WTC11 (cell line): ENCODE measurements at regions not wholly inside any gene's neighbourhood (a gene's known extent, or its start where the extent isn't known, plus 50 kb on each side); places are given as distances from the start of the nearest gene placed in this dataset.

Experiments
- ATAC-seq: fragments of 200-7000 bp; cut with Tn5 transposase; 2 replicates; pipeline ENCODE4 v1.10.0; 2021; ENCODE audit warnings: mild to moderate bottlenecking, moderate library complexity
- CTCF ChIA-PET: fragments of 300-600 bp; sonication (Branson Sonifier 250); formaldehyde crosslinking; loops from one replicate; lab custom pipeline; 2021; ENCODE audit warnings: antibody characterized with exemption; lab: Charles Lee
- POLR2A ChIA-PET: fragments of 350-600 bp; sonication (Branson Sonifier 250); formaldehyde crosslinking; loops from one replicate; lab custom pipeline; 2021; ENCODE audit warnings: antibody characterized with exemption; lab: Charles Lee
- DNase-seq: peaks from one replicate; pipeline ENCODE4 v3.0.0; 2021; ENCODE audit warnings: low spot score
- H3K27ac Mint-ChIP-seq: 2 replicates; pipeline ENCODE4 v1.8.0; 2021; ENCODE audit warnings: mixed read lengths
- H3K27me3 Mint-ChIP-seq: 2 replicates; pipeline ENCODE4 v1.8.0; 2021; ENCODE audit warnings: low read depth, mild to moderate bottlenecking, moderate library complexity, mixed read lengths
- H3K36me3 Mint-ChIP-seq: 2 replicates; pipeline ENCODE4 v1.8.0; 2021; ENCODE audit warnings: mixed read lengths
- H3K4me1 Mint-ChIP-seq: 2 replicates; pipeline ENCODE4 v1.8.0; 2022; ENCODE audit warnings: mixed read lengths
- H3K4me3 Mint-ChIP-seq: 2 replicates; pipeline ENCODE4 v1.8.0; 2021; ENCODE audit warnings: mild to moderate bottlenecking, moderate library complexity, mixed read lengths
- H3K9me3 Mint-ChIP-seq: 2 replicates; pipeline ENCODE4 v1.8.0; 2021; ENCODE audit warnings: mixed read lengths
- EMX1 ChIP-seq: fragments of 250-450 bp; sonication (Bioruptor Pico); IDR thresholded peaks from 2 replicates; pipeline ENCODE4 v1.8.0; 2021; ENCODE audit warnings: mild to moderate bottlenecking
- GRHL2 ChIP-seq: fragments of 250-450 bp; sonication (Bioruptor Pico); IDR thresholded peaks from 2 replicates; pipeline ENCODE4 v1.8.0; 2022; ENCODE audit warnings: mild to moderate bottlenecking, moderate library complexity; ENCODE audit not compliant: insufficient replicate concordance, severe bottlenecking
- HMGA2 ChIP-seq: fragments of 250-450 bp; sonication (Bioruptor Pico); IDR thresholded peaks from 2 replicates; pipeline ENCODE4 v1.4.0; 2021; ENCODE audit warnings: mild to moderate bottlenecking, moderate library complexity
- JAZF1 ChIP-seq: fragments of 250-450 bp; sonication (Bioruptor Pico); IDR thresholded peaks from 2 replicates; pipeline ENCODE4 v1.9.0; 2021; ENCODE audit warnings: moderate library complexity, mild to moderate bottlenecking, inconsistent platforms
- NFATC4 ChIP-seq: fragments of 250-450 bp; sonication (Bioruptor Pico); IDR thresholded peaks from 2 replicates; pipeline ENCODE4 v1.9.0; 2021; ENCODE audit warnings: mild to moderate bottlenecking
- PRRX2 ChIP-seq: fragments of 250-450 bp; sonication (Bioruptor Pico); IDR thresholded peaks from 2 replicates; pipeline ENCODE4 v1.8.0; 2021; ENCODE audit warnings: mild to moderate bottlenecking
- ZNF263 ChIP-seq: sonication (generic); formaldehyde crosslinking; IDR thresholded peaks from 2 replicates; pipeline ENCODE4 v1.8.1; 2022; ENCODE audit warnings: low read depth, mild to moderate bottlenecking, moderate library complexity, missing genetic modification reagents
- TF ChIP-seq, protein P1 (sequence below): fragments of 250-450 bp; sonication (Bioruptor Pico); IDR thresholded peaks from 2 replicates; pipeline ENCODE4 v1.9.0; 2021; ENCODE audit warnings: mild to moderate bottlenecking
- TF ChIP-seq, protein P2 (sequence below): sonication (generic); formaldehyde crosslinking; IDR thresholded peaks from 2 replicates; pipeline ENCODE4 v1.8.0; 2022; ENCODE audit warnings: missing genetic modification reagents
- TF ChIP-seq, protein P3 (sequence below): sonication (generic); formaldehyde crosslinking; IDR thresholded peaks from 2 replicates; pipeline ENCODE4 v1.8.0; 2022; ENCODE audit warnings: mild to moderate bottlenecking, missing genetic modification reagents
- TF ChIP-seq, protein P4 (sequence below): sonication (generic); formaldehyde crosslinking; IDR thresholded peaks from 2 replicates; pipeline ENCODE4 v1.8.0; 2023; ENCODE audit warnings: mild to moderate bottlenecking, missing genetic modification reagents
- TF ChIP-seq, protein P5 (sequence below): fragments of 250-450 bp; sonication (Bioruptor Pico); IDR thresholded peaks from 2 replicates; pipeline ENCODE4 v1.9.0; 2021; ENCODE audit warnings: moderate library complexity, mild to moderate bottlenecking, inconsistent platforms, borderline replicate concordance
- TF ChIP-seq, protein P6 (sequence below): sonication (generic); formaldehyde crosslinking; IDR thresholded peaks from 2 replicates; pipeline ENCODE4 v1.8.1; 2023; ENCODE audit warnings: mild to moderate bottlenecking, missing genetic modification reagents, borderline replicate concordance
- TF ChIP-seq, protein P7 (sequence below): sonication (generic); formaldehyde crosslinking; conservative IDR thresholded peaks from 2 replicates; pipeline ENCODE4 v1.8.1; 2022; ENCODE audit warnings: mild to moderate bottlenecking, missing genetic modification reagents
- TF ChIP-seq, protein P8 (sequence below): fragments of 200-600 bp; IDR thresholded peaks from 2 replicates; pipeline ENCODE4 v1.8.0; 2022; ENCODE audit warnings: antibody characterized with exemption

DNA sequence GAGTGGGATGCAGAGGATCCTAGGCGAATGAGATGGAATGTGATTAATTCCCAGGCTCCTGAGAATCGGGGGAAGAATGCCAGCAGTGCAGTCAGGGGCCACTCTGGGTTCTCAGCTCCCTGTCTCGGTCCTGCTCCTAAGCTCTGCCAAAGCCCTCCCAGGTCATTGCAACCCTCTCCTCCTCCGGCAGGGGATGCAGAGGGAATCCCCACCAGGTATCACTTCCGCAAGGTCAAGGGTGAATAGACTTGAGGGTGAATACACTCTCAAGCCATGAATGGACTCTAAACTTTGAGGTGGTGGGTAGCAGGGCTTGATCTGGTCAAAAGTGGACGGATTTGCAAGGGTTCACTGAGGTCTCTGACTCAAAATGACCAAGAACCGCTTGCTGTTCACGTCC, 139.3 kb upstream of the MXRA5 start (continued):
- TF ChIP-seq JAZF1, result no peak
- TF ChIP-seq HMGA2 (CRISPR knock-in tag), result no peak
- no peak for TF ChIP-seq PRRX2 (CRISPR knock-in tag)
- TF ChIP-seq, protein P1, sequence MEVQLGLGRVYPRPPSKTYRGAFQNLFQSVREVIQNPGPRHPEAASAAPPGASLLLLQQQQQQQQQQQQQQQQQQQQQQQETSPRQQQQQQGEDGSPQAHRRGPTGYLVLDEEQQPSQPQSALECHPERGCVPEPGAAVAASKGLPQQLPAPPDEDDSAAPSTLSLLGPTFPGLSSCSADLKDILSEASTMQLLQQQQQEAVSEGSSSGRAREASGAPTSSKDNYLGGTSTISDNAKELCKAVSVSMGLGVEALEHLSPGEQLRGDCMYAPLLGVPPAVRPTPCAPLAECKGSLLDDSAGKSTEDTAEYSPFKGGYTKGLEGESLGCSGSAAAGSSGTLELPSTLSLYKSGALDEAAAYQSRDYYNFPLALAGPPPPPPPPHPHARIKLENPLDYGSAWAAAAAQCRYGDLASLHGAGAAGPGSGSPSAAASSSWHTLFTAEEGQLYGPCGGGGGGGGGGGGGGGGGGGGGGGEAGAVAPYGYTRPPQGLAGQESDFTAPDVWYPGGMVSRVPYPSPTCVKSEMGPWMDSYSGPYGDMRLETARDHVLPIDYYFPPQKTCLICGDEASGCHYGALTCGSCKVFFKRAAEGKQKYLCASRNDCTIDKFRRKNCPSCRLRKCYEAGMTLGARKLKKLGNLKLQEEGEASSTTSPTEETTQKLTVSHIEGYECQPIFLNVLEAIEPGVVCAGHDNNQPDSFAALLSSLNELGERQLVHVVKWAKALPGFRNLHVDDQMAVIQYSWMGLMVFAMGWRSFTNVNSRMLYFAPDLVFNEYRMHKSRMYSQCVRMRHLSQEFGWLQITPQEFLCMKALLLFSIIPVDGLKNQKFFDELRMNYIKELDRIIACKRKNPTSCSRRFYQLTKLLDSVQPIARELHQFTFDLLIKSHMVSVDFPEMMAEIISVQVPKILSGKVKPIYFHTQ, result no peak
- TF ChIP-seq NFATC4 (CRISPR knock-in tag), result no peak
- TF ChIP-seq, protein P2, sequence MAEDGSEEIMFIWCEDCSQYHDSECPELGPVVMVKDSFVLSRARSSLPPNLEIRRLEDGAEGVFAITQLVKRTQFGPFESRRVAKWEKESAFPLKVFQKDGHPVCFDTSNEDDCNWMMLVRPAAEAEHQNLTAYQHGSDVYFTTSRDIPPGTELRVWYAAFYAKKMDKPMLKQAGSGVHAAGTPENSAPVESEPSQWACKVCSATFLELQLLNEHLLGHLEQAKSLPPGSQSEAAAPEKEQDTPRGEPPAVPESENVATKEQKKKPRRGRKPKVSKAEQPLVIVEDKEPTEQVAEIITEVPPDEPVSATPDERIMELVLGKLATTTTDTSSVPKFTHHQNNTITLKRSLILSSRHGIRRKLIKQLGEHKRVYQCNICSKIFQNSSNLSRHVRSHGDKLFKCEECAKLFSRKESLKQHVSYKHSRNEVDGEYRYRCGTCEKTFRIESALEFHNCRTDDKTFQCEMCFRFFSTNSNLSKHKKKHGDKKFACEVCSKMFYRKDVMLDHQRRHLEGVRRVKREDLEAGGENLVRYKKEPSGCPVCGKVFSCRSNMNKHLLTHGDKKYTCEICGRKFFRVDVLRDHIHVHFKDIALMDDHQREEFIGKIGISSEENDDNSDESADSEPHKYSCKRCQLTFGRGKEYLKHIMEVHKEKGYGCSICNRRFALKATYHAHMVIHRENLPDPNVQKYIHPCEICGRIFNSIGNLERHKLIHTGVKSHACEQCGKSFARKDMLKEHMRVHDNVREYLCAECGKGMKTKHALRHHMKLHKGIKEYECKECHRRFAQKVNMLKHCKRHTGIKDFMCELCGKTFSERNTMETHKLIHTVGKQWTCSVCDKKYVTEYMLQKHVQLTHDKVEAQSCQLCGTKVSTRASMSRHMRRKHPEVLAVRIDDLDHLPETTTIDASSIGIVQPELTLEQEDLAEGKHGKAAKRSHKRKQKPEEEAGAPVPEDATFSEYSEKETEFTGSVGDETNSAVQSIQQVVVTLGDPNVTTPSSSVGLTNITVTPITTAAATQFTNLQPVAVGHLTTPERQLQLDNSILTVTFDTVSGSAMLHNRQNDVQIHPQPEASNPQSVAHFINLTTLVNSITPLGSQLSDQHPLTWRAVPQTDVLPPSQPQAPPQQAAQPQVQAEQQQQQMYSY (CRISPR knock-in tag), result no peak
- TF ChIP-seq, protein P3, sequence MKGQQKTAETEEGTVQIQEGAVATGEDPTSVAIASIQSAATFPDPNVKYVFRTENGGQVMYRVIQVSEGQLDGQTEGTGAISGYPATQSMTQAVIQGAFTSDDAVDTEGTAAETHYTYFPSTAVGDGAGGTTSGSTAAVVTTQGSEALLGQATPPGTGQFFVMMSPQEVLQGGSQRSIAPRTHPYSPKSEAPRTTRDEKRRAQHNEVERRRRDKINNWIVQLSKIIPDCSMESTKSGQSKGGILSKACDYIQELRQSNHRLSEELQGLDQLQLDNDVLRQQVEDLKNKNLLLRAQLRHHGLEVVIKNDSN, result no peak
- TF ChIP-seq, protein P4, sequence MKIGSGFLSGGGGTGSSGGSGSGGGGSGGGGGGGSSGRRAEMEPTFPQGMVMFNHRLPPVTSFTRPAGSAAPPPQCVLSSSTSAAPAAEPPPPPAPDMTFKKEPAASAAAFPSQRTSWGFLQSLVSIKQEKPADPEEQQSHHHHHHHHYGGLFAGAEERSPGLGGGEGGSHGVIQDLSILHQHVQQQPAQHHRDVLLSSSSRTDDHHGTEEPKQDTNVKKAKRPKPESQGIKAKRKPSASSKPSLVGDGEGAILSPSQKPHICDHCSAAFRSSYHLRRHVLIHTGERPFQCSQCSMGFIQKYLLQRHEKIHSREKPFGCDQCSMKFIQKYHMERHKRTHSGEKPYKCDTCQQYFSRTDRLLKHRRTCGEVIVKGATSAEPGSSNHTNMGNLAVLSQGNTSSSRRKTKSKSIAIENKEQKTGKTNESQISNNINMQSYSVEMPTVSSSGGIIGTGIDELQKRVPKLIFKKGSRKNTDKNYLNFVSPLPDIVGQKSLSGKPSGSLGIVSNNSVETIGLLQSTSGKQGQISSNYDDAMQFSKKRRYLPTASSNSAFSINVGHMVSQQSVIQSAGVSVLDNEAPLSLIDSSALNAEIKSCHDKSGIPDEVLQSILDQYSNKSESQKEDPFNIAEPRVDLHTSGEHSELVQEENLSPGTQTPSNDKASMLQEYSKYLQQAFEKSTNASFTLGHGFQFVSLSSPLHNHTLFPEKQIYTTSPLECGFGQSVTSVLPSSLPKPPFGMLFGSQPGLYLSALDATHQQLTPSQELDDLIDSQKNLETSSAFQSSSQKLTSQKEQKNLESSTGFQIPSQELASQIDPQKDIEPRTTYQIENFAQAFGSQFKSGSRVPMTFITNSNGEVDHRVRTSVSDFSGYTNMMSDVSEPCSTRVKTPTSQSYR (CRISPR knock-in tag), result no peak
- TF ChIP-seq ZNF263 (CRISPR knock-in tag), result no peak
- TF ChIP-seq, protein P5, sequence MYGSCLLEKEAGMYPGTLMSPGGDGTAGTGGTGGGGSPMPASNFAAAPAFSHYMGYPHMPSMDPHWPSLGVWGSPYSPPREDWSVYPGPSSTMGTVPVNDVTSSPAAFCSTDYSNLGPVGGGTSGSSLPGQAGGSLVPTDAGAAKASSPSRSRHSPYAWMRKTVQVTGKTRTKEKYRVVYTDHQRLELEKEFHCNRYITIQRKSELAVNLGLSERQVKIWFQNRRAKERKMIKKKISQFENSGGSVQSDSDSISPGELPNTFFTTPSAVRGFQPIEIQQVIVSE (CRISPR knock-in tag), result no peak
- TF ChIP-seq GRHL2 (CRISPR knock-in tag), result no peak

DNA sequence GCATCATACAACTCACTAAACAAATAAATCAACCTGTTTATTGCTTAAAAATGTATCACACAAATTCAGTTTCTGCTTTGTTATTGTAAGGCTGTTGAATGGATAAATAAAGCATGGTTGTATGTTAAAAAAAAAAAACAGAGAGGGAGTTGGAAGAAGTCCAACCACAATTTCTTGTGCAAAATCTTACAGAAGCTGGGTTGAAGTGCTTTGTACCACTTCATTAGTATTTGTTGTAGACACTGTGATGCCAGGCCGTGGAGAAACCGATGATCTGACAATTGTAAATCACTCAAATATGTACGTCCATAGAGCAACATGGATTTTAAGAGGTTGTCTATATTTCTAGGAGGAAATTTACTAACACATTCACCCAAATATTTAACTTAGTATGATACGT, 132.6 kb upstream of the MXRA5 start:
- Mint-ChIP-seq H3K36me3 (no peaks in the 10 kb centered on the region), H3K4me3 (no peak overlapping the region), H3K27ac (no peak overlapping the region), H3K4me1 (no peaks in the 10 kb centered on the region), H3K27me3 (no peaks in the 10 kb centered on the region; the same call in 1 of the 2 replicates), H3K9me3 (peaks cover 10% of the 10 kb centered on the region)
- CTCF ChIA-PET, result no interaction called here
- no peak for ATAC-seq
- no peak for DNase-seq
- POLR2A ChIA-PET, result no interaction called here
- TF ChIP-seq, protein P6, sequence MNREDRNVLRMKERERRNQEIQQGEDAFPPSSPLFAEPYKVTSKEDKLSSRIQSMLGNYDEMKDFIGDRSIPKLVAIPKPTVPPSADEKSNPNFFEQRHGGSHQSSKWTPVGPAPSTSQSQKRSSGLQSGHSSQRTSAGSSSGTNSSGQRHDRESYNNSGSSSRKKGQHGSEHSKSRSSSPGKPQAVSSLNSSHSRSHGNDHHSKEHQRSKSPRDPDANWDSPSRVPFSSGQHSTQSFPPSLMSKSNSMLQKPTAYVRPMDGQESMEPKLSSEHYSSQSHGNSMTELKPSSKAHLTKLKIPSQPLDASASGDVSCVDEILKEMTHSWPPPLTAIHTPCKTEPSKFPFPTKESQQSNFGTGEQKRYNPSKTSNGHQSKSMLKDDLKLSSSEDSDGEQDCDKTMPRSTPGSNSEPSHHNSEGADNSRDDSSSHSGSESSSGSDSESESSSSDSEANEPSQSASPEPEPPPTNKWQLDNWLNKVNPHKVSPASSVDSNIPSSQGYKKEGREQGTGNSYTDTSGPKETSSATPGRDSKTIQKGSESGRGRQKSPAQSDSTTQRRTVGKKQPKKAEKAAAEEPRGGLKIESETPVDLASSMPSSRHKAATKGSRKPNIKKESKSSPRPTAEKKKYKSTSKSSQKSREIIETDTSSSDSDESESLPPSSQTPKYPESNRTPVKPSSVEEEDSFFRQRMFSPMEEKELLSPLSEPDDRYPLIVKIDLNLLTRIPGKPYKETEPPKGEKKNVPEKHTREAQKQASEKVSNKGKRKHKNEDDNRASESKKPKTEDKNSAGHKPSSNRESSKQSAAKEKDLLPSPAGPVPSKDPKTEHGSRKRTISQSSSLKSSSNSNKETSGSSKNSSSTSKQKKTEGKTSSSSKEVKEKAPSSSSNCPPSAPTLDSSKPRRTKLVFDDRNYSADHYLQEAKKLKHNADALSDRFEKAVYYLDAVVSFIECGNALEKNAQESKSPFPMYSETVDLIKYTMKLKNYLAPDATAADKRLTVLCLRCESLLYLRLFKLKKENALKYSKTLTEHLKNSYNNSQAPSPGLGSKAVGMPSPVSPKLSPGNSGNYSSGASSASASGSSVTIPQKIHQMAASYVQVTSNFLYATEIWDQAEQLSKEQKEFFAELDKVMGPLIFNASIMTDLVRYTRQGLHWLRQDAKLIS (CRISPR knock-in tag), result no peak
- TF ChIP-seq PRRX2 (CRISPR knock-in tag) (no peak), EMX1 (CRISPR knock-in tag) (no peak)
- TF ChIP-seq, protein P7, sequence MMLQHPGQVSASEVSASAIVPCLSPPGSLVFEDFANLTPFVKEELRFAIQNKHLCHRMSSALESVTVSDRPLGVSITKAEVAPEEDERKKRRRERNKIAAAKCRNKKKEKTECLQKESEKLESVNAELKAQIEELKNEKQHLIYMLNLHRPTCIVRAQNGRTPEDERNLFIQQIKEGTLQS, result no peak
- TF ChIP-seq, protein P8, sequence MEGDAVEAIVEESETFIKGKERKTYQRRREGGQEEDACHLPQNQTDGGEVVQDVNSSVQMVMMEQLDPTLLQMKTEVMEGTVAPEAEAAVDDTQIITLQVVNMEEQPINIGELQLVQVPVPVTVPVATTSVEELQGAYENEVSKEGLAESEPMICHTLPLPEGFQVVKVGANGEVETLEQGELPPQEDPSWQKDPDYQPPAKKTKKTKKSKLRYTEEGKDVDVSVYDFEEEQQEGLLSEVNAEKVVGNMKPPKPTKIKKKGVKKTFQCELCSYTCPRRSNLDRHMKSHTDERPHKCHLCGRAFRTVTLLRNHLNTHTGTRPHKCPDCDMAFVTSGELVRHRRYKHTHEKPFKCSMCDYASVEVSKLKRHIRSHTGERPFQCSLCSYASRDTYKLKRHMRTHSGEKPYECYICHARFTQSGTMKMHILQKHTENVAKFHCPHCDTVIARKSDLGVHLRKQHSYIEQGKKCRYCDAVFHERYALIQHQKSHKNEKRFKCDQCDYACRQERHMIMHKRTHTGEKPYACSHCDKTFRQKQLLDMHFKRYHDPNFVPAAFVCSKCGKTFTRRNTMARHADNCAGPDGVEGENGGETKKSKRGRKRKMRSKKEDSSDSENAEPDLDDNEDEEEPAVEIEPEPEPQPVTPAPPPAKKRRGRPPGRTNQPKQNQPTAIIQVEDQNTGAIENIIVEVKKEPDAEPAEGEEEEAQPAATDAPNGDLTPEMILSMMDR, result no peak
- TF ChIP-seq, protein P2 (CRISPR knock-in tag), result no peak
